GM23248 (cell line): ENCODE measurements at regions not wholly inside any gene's neighbourhood (a gene's known extent, or its start where the extent isn't known, plus 50 kb on each side); places are given as distances from the start of the nearest gene placed in this dataset.

Source experiments
- EZH2 ChIP-seq: fragments of 200-600 bp; sonication (generic); IDR thresholded peaks from 2 replicates; pipeline ENCODE4 v1.6.1; 2018; ENCODE audit warnings: antibody characterized with exemption, mild to moderate bottlenecking; ENCODE audit not compliant: insufficient read depth, poor library complexity, severe bottlenecking
- EZH2phosphoT487 ChIP-seq: fragments of 200-600 bp; sonication (generic); IDR thresholded peaks from 2 replicates; pipeline ENCODE4 v1.6.1; 2018; ENCODE audit warnings: antibody characterized with exemption, moderate library complexity, mild to moderate bottlenecking, low read depth; ENCODE audit not compliant: insufficient read depth

GRCh38 chr1:194903524-194903923 lies 1704.7 kb downstream of the KCNT2 start:
- TF ChIP-seq EZH2phosphoT487 (no peak), EZH2 (no peak)
